IMR-90 (cell line): ENCODE measurements at regions not wholly inside any gene's neighbourhood (a gene's known extent, or its start where the extent isn't known, plus 50 kb on each side); places are given as distances from the start of the nearest gene placed in this dataset.

Experiments
- ATAC-seq: fragments of 200-7000 bp; cut with Tn5 transposase; 2 replicates; pipeline ENCODE4 v1.9.1; 2020; ENCODE audit warnings: low read depth, mild to moderate bottlenecking, moderate library complexity
- BruUV-seq: library from RNA; stranded (reverse); fragments of 400-500 nt; replicated peaks from 2 replicates; lab custom pipeline; 2021; lab: Mats Ljungman, UMichigan
- CTCF ChIA-PET: fragments of 300-600 bp; formaldehyde crosslinking; extraction: SDS; loops from one replicate; lab custom pipeline; 2021; ENCODE audit warnings: antibody characterized with exemption; lab: Yijun Ruan, JAX
- POLR2A ChIA-PET: fragments of 300-600 bp; sonication (Branson Sonifier 250); formaldehyde crosslinking; loops from one replicate; lab custom pipeline; 2022; ENCODE audit warnings: antibody characterized with exemption; ENCODE audit not compliant: unreplicated experiment; lab: Charles Lee
- DNase-seq: peaks from one replicate; pipeline ENCODE4 v3.0.0; 2013
- H2AFZ ChIP-seq: replicated peaks from 2 replicates; pipeline ENCODE3; 2013; ENCODE audit warnings: low read length, mild to moderate bottlenecking; ENCODE audit not compliant: poor library complexity
- H2AK5ac ChIP-seq: 2 replicates; pipeline ENCODE4 v1.6.1; 2013; ENCODE audit warnings: low read depth, low read length, inconsistent platforms
- H2AK9ac ChIP-seq: replicated peaks from 2 replicates; pipeline ENCODE3; 2013; ENCODE audit warnings: mild to moderate bottlenecking, low read depth, low read length, moderate library complexity; ENCODE audit not compliant: poor library complexity
- H2BK120ac ChIP-seq: 2 replicates; pipeline ENCODE4 v1.6.1; 2013; ENCODE audit warnings: low read depth, low read length, inconsistent platforms
- H2BK15ac ChIP-seq: 3 replicates; pipeline ENCODE4 v1.6.1; 2013; ENCODE audit warnings: low read depth, low read length, inconsistent platforms
- H2BK20ac ChIP-seq: 2 replicates; pipeline ENCODE4 v1.6.1; 2013; ENCODE audit warnings: low read depth, mild to moderate bottlenecking, inconsistent platforms, low read length, moderate library complexity
- H2BK5ac ChIP-seq: 2 replicates; pipeline ENCODE4 v1.6.1; 2013; ENCODE audit warnings: mild to moderate bottlenecking, low read depth, low read length, inconsistent platforms; ENCODE audit not compliant: poor library complexity, severe bottlenecking
- H3K14ac ChIP-seq: replicated peaks from 2 replicates; pipeline ENCODE4 v1.6.1; 2013; ENCODE audit warnings: low read depth, low read length, inconsistent platforms
- H3K18ac ChIP-seq: 2 replicates; pipeline ENCODE4 v1.6.1; 2013; ENCODE audit warnings: low read depth, low read length, control low read depth
- H3K23ac ChIP-seq: 2 replicates; pipeline ENCODE4 v1.6.1; 2013; ENCODE audit warnings: low read depth, low read length, inconsistent platforms
- H3K27ac ChIP-seq: 2 replicates; pipeline ENCODE4 v1.5.1; 2013; ENCODE audit warnings: mild to moderate bottlenecking, control low read depth, low read length; ENCODE audit not compliant: insufficient read depth
- H3K27me3 ChIP-seq: 2 replicates; pipeline ENCODE4 v1.6.1; 2013; ENCODE audit warnings: low read length; ENCODE audit not compliant: control insufficient read depth, insufficient read depth
- H3K36me3 ChIP-seq: 2 replicates; pipeline ENCODE4 v1.6.1; 2013; ENCODE audit warnings: low read length, mixed read lengths; ENCODE audit not compliant: control insufficient read depth, insufficient read depth
- H3K4ac ChIP-seq: 2 replicates; pipeline ENCODE4 v1.6.1; 2013; ENCODE audit warnings: low read depth, low read length, inconsistent platforms
- H3K4me1 ChIP-seq: 2 replicates; pipeline ENCODE4 v1.6.1; 2013; ENCODE audit warnings: low read length, mixed read lengths; ENCODE audit not compliant: control insufficient read depth, insufficient read depth
- H3K4me2 ChIP-seq: 2 replicates; pipeline ENCODE4 v1.6.1; 2013; ENCODE audit warnings: low read depth, mild to moderate bottlenecking, control low read depth, low read length, moderate library complexity
- H3K4me3 ChIP-seq: 2 replicates; pipeline ENCODE4 v1.5.1; 2013; ENCODE audit warnings: low read depth, mild to moderate bottlenecking, control low read depth, low read length, moderate library complexity; ENCODE audit not compliant: insufficient read depth
- H3K56ac ChIP-seq: 2 replicates; pipeline ENCODE4 v1.6.1; 2013; ENCODE audit warnings: low read length, inconsistent platforms; ENCODE audit not compliant: insufficient read depth; ENCODE audit errors: extremely low read depth
- H3K79me1 ChIP-seq, 2 experiments: 2 replicates each; pipeline ENCODE4 v1.6.1; 2013; ENCODE audit warnings: low read length in 2 of 2, inconsistent platforms in 1 of 2, low read depth in 1 of 2
- H3K9ac ChIP-seq: 2 replicates; pipeline ENCODE4 v1.6.1; 2013; ENCODE audit warnings: low read depth, low read length, control low read depth
- H3K9me1 ChIP-seq: 2 replicates; pipeline ENCODE4 v1.6.1; 2013; ENCODE audit warnings: low read length, inconsistent platforms; ENCODE audit not compliant: insufficient read depth
- H3K9me3 ChIP-seq: 2 replicates; pipeline ENCODE4 v1.6.1; 2013; ENCODE audit warnings: low read length; ENCODE audit not compliant: control insufficient read depth, insufficient read depth
- H4K20me1 ChIP-seq: 2 replicates; pipeline ENCODE4 v1.6.1; 2013; ENCODE audit warnings: low read length, inconsistent platforms; ENCODE audit not compliant: insufficient read depth
- H4K5ac ChIP-seq: 2 replicates; pipeline ENCODE4 v1.6.1; 2013; ENCODE audit warnings: mild to moderate bottlenecking, low read depth, low read length, control low read depth
- H4K8ac ChIP-seq, 2 experiments: 2 replicates each; pipeline ENCODE4 v1.6.1; 2013; ENCODE audit warnings: low read depth in 2 of 2, low read length in 2 of 2, control low read depth in 1 of 2, inconsistent platforms in 1 of 2
- H4K91ac ChIP-seq: 2 replicates; pipeline ENCODE4 v1.6.1; 2013; ENCODE audit warnings: low read depth, low read length, inconsistent platforms; ENCODE audit not compliant: insufficient read depth
- MAFK ChIP-seq: IDR thresholded peaks from 2 replicates; pipeline ENCODE4 v1.6.1; 2012; ENCODE audit warnings: low read depth, low read length, improper control_type of control experiment
- MAZ ChIP-seq: IDR thresholded peaks from 2 replicates; pipeline ENCODE4 v1.6.1; 2012; ENCODE audit warnings: low read depth, mild to moderate bottlenecking, low read length, improper control_type of control experiment, moderate library complexity, borderline replicate concordance
- RAD21 ChIP-seq: IDR thresholded peaks from 2 replicates; pipeline ENCODE4 v1.6.1; 2012; ENCODE audit warnings: low read length, improper control_type of control experiment
- RCOR1 ChIP-seq: IDR thresholded peaks from 2 replicates; pipeline ENCODE4 v1.6.1; 2012; ENCODE audit warnings: mild to moderate bottlenecking, low read length, improper control_type of control experiment; ENCODE audit not compliant: insufficient replicate concordance
- RFX5 ChIP-seq: IDR thresholded peaks from 2 replicates; pipeline ENCODE4 v1.8.0; 2012; ENCODE audit warnings: low read depth, mild to moderate bottlenecking, low read length, moderate library complexity
- WGBS, 2 experiments: methylation state at CpG; one replicate each; pipeline versions ENCODE4 v1.1.5 to v1.1.7; 2013; ENCODE audit warnings: missing lambda C conversion rate in 2 of 2; ENCODE audit not compliant: insufficient read length in 1 of 2; ENCODE audit errors: extremely low coverage in 2 of 2; 5-methylcytosine and 5-hydroxymethylcytosine counted together
- dilution Hi-C: fragments of 300-500 bp; cut with HindIII; formaldehyde crosslinking; loops from one replicate; pipeline ENCODE4 v1.14.3; 2018; ENCODE audit warnings: low sequenced_read_pairs; ENCODE audit not compliant: unreplicated experiment
- in situ Hi-C: fragments of 300-500 bp; cut with MboI; formaldehyde crosslinking; loops from 3 replicates; pipeline ENCODE4 v1.14.3; 2019; ENCODE audit warnings: low sequenced_read_pairs, inconsistent platforms, mixed read lengths
- intact Hi-C: fragments of 100-400 bp; cut with micrococcal nuclease; formaldehyde crosslinking; loops from 2 replicates; pipeline ENCODE4 v1.10.0; 2022

DNA sequence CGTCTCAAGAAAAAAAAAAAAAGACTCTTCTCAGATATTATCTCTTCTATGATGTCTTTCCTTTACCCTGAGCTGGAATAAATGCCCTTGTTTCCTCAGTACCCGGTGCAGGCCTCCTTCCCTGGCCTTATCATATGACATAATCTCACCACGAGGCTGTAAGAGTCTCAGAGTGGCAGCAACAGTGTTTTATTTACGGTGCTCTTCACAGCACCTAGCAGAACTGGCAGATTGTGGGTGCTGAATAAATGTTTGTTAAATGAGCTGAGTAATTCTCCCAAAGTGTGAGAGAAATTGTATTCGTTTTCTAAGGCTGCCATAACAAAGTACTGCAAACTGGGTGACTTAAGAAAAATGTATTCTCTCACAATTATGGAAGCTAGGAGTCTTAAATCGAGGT lies 82.8 kb upstream of the CD28 start:
- H3K4me2 ChIP-seq: no peak overlapping the region
- H3K27ac ChIP-seq: peak overlapping the region; percentile 79
- H3K9ac ChIP-seq: peak overlapping the region; percentile 26; the same call in 1 of the 2 replicates
- H3K14ac ChIP-seq: peak overlapping the region; percentile 96
- H2AFZ ChIP-seq: peak overlapping the region; percentile 83
- peak overlapping the region; percentile 72 for H3K23ac ChIP-seq
- H4K8ac ChIP-seq: peak overlapping the region; percentile 17 to 97
- peaks cover 0 to 3% of the 10 kb centered on the region in 2 experiments; a peak in 1 of 4 replicates for H3K79me1 ChIP-seq
- no peak for TF ChIP-seq RCOR1
- no peak for TF ChIP-seq RFX5
- no peak for TF ChIP-seq MAFK
- no peak for TF ChIP-seq MAZ
- no peak for TF ChIP-seq RAD21
- CTCF ChIA-PET: interaction anchor here (0.6 to 0.9 kb wide), 4 partner anchors 10 to 191 kb away, joined by 3 to 11 read pairs (median 3); no protein-coding TSS in a partner anchor
- BruUV-seq: no TSS peak
- dilution Hi-C loops: no loop called here
- H3K9me3 ChIP-seq: peaks cover 8% of the 10 kb centered on the region
- 0 out of 2 replicates have a peak overlapping the region, but pooled peaks have one; percentile 8 for H3K56ac ChIP-seq
- in situ Hi-C loops: no loop called here
- H4K5ac ChIP-seq: peak overlapping the region; percentile 95
- H4K91ac ChIP-seq: peak overlapping the region; percentile 93
- H2BK5ac ChIP-seq: peak overlapping the region; percentile 90
- no peaks in the 10 kb centered on the region for H3K27me3 ChIP-seq
- WGBS, 2 experiments: 80% methylated on average over 1 of the region's 6 CpGs; no CpG with 5 or more reads in 1 of the 2 experiments
- H2AK5ac ChIP-seq: peak overlapping the region; percentile 88
- H2BK120ac ChIP-seq: peak overlapping the region; percentile 98
- no peaks in the 10 kb centered on the region for H4K20me1 ChIP-seq
- peak overlapping the region; percentile 95 for H2BK20ac ChIP-seq
- intact Hi-C loops: no loop called here
- peaks cover 16% of the 10 kb centered on the region for H3K4me1 ChIP-seq
- peak overlapping the region; percentile 38 for H2AK9ac ChIP-seq
- H3K36me3 ChIP-seq: no peaks in the 10 kb centered on the region
- peak overlapping the region; percentile 78 for H2BK15ac ChIP-seq
- POLR2A ChIA-PET: no interaction called here
- no peak overlapping the region for H3K4me3 ChIP-seq
- peak overlapping the region; percentile 97 for H3K18ac ChIP-seq
- H3K4ac ChIP-seq: peak overlapping the region; percentile 95
- no peaks in the 10 kb centered on the region; the same call in 1 of the 2 replicates for H3K9me1 ChIP-seq
- ATAC-seq (no peak), DNase-seq (peak; percentile 27)
